ENCODE measurements at regions not wholly inside any gene's neighbourhood (a gene's known extent, or its start where the extent isn't known, plus 50 kb on each side); places are given as distances from the start of the nearest gene placed in this dataset.
"Not testable (repeated sequence)": the region's sequence is repeated elsewhere in the genome, so short reads cannot be mapped to it uniquely, and the experiment has no call there.

DNA sequence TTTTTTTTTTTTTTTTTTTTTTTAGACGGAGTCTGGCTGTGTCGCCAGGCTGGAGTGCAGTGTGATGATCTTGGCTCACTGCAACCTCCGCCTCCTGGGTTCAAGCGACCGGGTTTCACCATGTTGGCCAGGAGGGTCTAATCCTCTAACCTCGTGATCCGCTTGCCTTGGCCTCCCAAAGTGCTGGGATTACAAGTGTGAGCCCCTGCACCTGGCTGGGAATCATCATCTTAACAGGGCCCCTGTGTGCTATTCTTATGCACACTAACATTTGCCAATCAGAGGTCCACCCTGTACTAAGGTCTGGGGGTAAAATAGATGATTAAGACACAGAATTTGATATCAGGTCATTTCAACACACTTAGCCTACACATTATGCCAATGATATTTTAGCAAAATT, 278.7 kb upstream of the CHRM3 start:
- TF ChIP-seq MAX (IDR thresholded peaks at IDR 0.05; ENCODE audit: insufficient read depth, insufficient read length), result no peak
- TF ChIP-seq GATA2 (IDR thresholded peaks at IDR 0.05; ENCODE audit: insufficient read depth, insufficient read length, low read depth, low read length), result no peak
- TF ChIP-seq FOS (IDR thresholded peaks at IDR 0.05; ENCODE audit: borderline replicate concordance, insufficient read depth, low read length), result no peak
- TF ChIP-seq EZH2 (IDR thresholded peaks at IDR 0.05; ENCODE audit: borderline replicate concordance, low read depth, low read length, severe bottlenecking), result no peak
- TF ChIP-seq POLR2AphosphoS5 (IDR thresholded peaks at IDR 0.05; ENCODE audit: insufficient read depth, low read depth, low read length), result no peak
- TF ChIP-seq, protein P1, sequence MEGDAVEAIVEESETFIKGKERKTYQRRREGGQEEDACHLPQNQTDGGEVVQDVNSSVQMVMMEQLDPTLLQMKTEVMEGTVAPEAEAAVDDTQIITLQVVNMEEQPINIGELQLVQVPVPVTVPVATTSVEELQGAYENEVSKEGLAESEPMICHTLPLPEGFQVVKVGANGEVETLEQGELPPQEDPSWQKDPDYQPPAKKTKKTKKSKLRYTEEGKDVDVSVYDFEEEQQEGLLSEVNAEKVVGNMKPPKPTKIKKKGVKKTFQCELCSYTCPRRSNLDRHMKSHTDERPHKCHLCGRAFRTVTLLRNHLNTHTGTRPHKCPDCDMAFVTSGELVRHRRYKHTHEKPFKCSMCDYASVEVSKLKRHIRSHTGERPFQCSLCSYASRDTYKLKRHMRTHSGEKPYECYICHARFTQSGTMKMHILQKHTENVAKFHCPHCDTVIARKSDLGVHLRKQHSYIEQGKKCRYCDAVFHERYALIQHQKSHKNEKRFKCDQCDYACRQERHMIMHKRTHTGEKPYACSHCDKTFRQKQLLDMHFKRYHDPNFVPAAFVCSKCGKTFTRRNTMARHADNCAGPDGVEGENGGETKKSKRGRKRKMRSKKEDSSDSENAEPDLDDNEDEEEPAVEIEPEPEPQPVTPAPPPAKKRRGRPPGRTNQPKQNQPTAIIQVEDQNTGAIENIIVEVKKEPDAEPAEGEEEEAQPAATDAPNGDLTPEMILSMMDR (IDR thresholded peaks at IDR 0.05; ENCODE audit: extremely low read depth in 1 of 2, insufficient read depth in 1 of 2, low read depth in 1 of 2, low read length in 2 of 2), result no peak
- no peak for TF ChIP-seq MYC (IDR thresholded peaks at IDR 0.05; ENCODE audit: low read depth, low read length)
- no peak for TF ChIP-seq JUN (IDR thresholded peaks at IDR 0.05; ENCODE audit: borderline replicate concordance, insufficient read depth, insufficient read length, low read depth)
- no peak for TF ChIP-seq POLR2A (IDR thresholded peaks at IDR 0.05; ENCODE audit: low read depth, low read length)
- Histone ChIP-seq H3K4me1 (ENCODE audit: control insufficient read depth, extremely low read depth, insufficient read depth, low read length) (no peaks in the 10 kb centered on the region), H3K36me3 (ENCODE audit: control insufficient read depth in 2 of 2, extremely low read depth in 1 of 2, insufficient read depth in 2 of 2, low read length in 2 of 2) (no peaks in the 10 kb centered on the region), H3K4me2 (ENCODE audit: insufficient read depth, low read length) (no peak overlapping the region), H3K79me2 (ENCODE audit: control insufficient read depth, insufficient read depth, low read length) (no peaks in the 10 kb centered on the region), H3K27ac (ENCODE audit: insufficient read depth, low read depth, low read length) (no peak overlapping the region), H3K9ac (replicated peaks; ENCODE audit: extremely low read depth, insufficient read depth, low read length) (no peak overlapping the region), H3K4me3 (replicated peaks in 1 of 3; ENCODE audit: insufficient read depth in 1 of 3, low read depth in 1 of 3, low read length in 3 of 3) (no peak overlapping the region), H3K27me3 (ENCODE audit: control insufficient read depth in 2 of 2, insufficient read depth in 2 of 2, low read length in 2 of 2) (no peaks in the 10 kb centered on the region), H3K9me1 (replicated peaks; ENCODE audit: control insufficient read depth, extremely low read depth, insufficient read depth, low read length) (no peaks in the 10 kb centered on the region), H3K9me3 (replicated peaks; ENCODE audit: control insufficient read depth, insufficient read depth, low read length) (peaks cover 2% of the 10 kb centered on the region), H4K20me1 (replicated peaks; ENCODE audit: control insufficient read depth, extremely low read depth, insufficient read depth, low read length) (no peaks in the 10 kb centered on the region), H2AFZ (ENCODE audit: low read depth, low read length) (no peak overlapping the region)
- DNase-seq (ENCODE audit: low read depth, low spot score) (no peak), FAIRE-seq (no peak)
- CTCF ChIA-PET, result no interaction called here
- intact Hi-C loops (cut with micrococcal nuclease), result no loop called here
- POLR2A ChIA-PET, result no interaction called here
- dilution Hi-C loops (cut with MboI; ENCODE audit: extremely low pct_ligation_motif_present, low sequenced_read_pairs), result no loop called here
- no TSS peak for BruUV-seq (replicated peaks)

DNA sequence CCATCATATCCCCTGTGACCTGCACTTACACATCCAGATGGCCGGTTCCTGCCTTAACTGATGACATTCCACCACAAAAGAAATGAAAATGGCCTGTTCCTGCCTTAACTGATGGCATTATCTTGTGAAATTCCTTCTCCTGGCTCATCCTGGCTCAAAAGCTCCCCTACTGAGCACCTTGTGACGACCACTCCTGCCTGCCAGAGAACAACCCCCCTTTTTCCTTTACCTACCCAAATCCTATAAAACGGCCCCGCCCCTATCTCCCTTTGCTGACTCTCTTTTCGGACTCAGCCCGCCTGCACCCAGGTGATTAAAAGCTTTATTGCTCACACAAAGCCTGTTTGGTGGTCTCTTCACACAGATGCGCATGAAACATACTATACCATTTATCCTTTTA, 279.7 kb upstream of the CHRM3 start:
- H3K36me3 ChIP-seq (ENCODE audit: control insufficient read depth in 2 of 2, extremely low read depth in 1 of 2, insufficient read depth in 2 of 2, low read length in 2 of 2); H3K27me3 ChIP-seq (ENCODE audit: control insufficient read depth in 2 of 2, insufficient read depth in 2 of 2, low read length in 2 of 2); H3K4me1 ChIP-seq (ENCODE audit: control insufficient read depth, extremely low read depth, insufficient read depth, low read length); H2AFZ ChIP-seq (ENCODE audit: low read depth, low read length); POLR2A ChIA-PET; H3K79me2 ChIP-seq (ENCODE audit: control insufficient read depth, insufficient read depth, low read length); H4K20me1 ChIP-seq (replicated peaks; ENCODE audit: control insufficient read depth, extremely low read depth, insufficient read depth, low read length); dilution Hi-C loops (cut with MboI; ENCODE audit: extremely low pct_ligation_motif_present, low sequenced_read_pairs); BruUV-seq (replicated peaks); FAIRE-seq; H3K27ac ChIP-seq (ENCODE audit: insufficient read depth, low read depth, low read length); H3K9me1 ChIP-seq (replicated peaks; ENCODE audit: control insufficient read depth, extremely low read depth, insufficient read depth, low read length); H3K4me3 ChIP-seq (replicated peaks in 1 of 3; ENCODE audit: insufficient read depth in 1 of 3, low read depth in 1 of 3, low read length in 3 of 3); CTCF ChIA-PET; H3K4me2 ChIP-seq (ENCODE audit: insufficient read depth, low read length); DNase-seq (ENCODE audit: low read depth, low spot score); H3K9ac ChIP-seq (replicated peaks; ENCODE audit: extremely low read depth, insufficient read depth, low read length); H3K9me3 ChIP-seq (replicated peaks; ENCODE audit: control insufficient read depth, insufficient read depth, low read length); intact Hi-C loops (cut with micrococcal nuclease): not testable (repeated sequence)

Measured in endothelial cell of umbilical vein (primary cell).